Fibroblast of lung (primary cell): ENCODE measurements at regions not wholly inside any gene's neighbourhood (a gene's known extent, or its start where the extent isn't known, plus 50 kb on each side); places are given as distances from the start of the nearest gene placed in this dataset.

Source experiments
- DNase-seq, 2 donors: peaks; one replicate each; pipeline versions ENCODE4 v3.0.0 to v3.0.0-alpha.2; 2010; ENCODE audit warnings: low read depth in 2 of 2
- H2AFZ ChIP-seq: 2 replicates; pipeline ENCODE4 v1.5.1; 2012; ENCODE audit warnings: low read length, control low read depth, inconsistent platforms
- H3K27ac ChIP-seq: 2 replicates; pipeline ENCODE4 v1.5.1; 2011; ENCODE audit warnings: low read length, control low read depth; ENCODE audit not compliant: insufficient read depth
- H3K27me3 ChIP-seq: 2 replicates; pipeline ENCODE4 v1.5.1; 2011; ENCODE audit warnings: mild to moderate bottlenecking, low read length; ENCODE audit not compliant: control insufficient read depth, insufficient read depth
- H3K36me3 ChIP-seq: 2 replicates; pipeline ENCODE4 v1.5.1; 2011; ENCODE audit warnings: low read length; ENCODE audit not compliant: control insufficient read depth, insufficient read depth
- H3K4me1 ChIP-seq: 2 replicates; pipeline ENCODE4 v1.5.1; 2011; ENCODE audit warnings: low read length; ENCODE audit not compliant: control insufficient read depth, insufficient read depth; ENCODE audit errors: extremely low read depth
- H3K4me2 ChIP-seq: 2 replicates; pipeline ENCODE4 v1.5.1; 2011; ENCODE audit warnings: low read length, control low read depth; ENCODE audit not compliant: insufficient read depth; ENCODE audit errors: extremely low read depth
- H3K4me3 ChIP-seq, 4 experiments: fragments of 200-600 bp in 1 of 4; sonication (generic) in 1 of 4; replicated peaks in 1 of 4; 2 replicates each; pipeline ENCODE4 v1.5.1; 2011 to 2016; ENCODE audit warnings: low read length in 4 of 4, low read depth in 3 of 4, mild to moderate bottlenecking in 3 of 4, control low read depth in 2 of 4, inconsistent platforms in 1 of 4, mixed read lengths in 1 of 4; ENCODE audit not compliant: insufficient read depth in 1 of 4; ENCODE audit errors: control extremely low read depth in 1 of 4
- H3K79me2 ChIP-seq: 2 replicates; pipeline ENCODE4 v1.5.1; 2012; ENCODE audit warnings: mild to moderate bottlenecking, low read length, inconsistent platforms; ENCODE audit not compliant: control insufficient read depth, insufficient read depth
- H3K9ac ChIP-seq: 2 replicates; pipeline ENCODE4 v1.5.1; 2011; ENCODE audit warnings: mild to moderate bottlenecking, low read length, control low read depth; ENCODE audit not compliant: insufficient read depth
- H3K9me3 ChIP-seq: 2 replicates; pipeline ENCODE4 v1.5.1; 2012; ENCODE audit warnings: low read depth, low read length; ENCODE audit not compliant: control insufficient read depth, insufficient read depth
- H4K20me1 ChIP-seq: 2 replicates; pipeline ENCODE4 v1.5.1; 2011; ENCODE audit warnings: low read length; ENCODE audit not compliant: control insufficient read depth, insufficient read depth; ENCODE audit errors: extremely low read depth
- CTCF ChIP-seq, 2 donors: IDR thresholded peaks in 1 of 2; conservative IDR thresholded peaks in 1 of 2; 1 replicate in 1 of 2; 2 replicates in 1 of 2; pipeline ENCODE4 v1.5.1; 2011 to 2012; ENCODE audit warnings: low read length in 2 of 2, control low read depth in 1 of 2, inconsistent platforms in 1 of 2, low read depth in 1 of 2, mild to moderate bottlenecking in 1 of 2
- EZH2 ChIP-seq: IDR thresholded peaks from 2 replicates; pipeline ENCODE4 v1.5.1; 2012; ENCODE audit warnings: low read length, control low read depth, mild to moderate bottlenecking; ENCODE audit errors: missing control alignments

- Histone ChIP-seq H3K27me3 (no peaks in the 10 kb centered on the region), H3K4me1 (no peaks in the 10 kb centered on the region), H2AFZ (no peak overlapping the region), H4K20me1 (no peaks in the 10 kb centered on the region), H3K36me3 (no peaks in the 10 kb centered on the region), H3K4me2 (no peak overlapping the region), H3K27ac (no peak overlapping the region), H3K9ac (no peak overlapping the region), H3K9me3 (no peaks in the 10 kb centered on the region), H3K79me2 (no peaks in the 10 kb centered on the region), H3K4me3 (no peak overlapping the region)
- no peak for TF ChIP-seq EZH2
- TF ChIP-seq CTCF (conservative IDR thresholded peaks at IDR 0.05 in 1 of 2, IDR thresholded peaks at IDR 0.05 in 1 of 2; ENCODE audit: low read depth in 1 of 2, low read length in 2 of 2): no peak
- DNase-seq: no peak
Observed at GRCh38 chr21:27078915-27079314, 112.0 kb upstream of the ADAMTS5 start.

- Histone ChIP-seq H3K79me2 (no peaks in the 10 kb centered on the region), H3K9me3 (no peaks in the 10 kb centered on the region), H3K4me1 (no peaks in the 10 kb centered on the region), H4K20me1 (no peaks in the 10 kb centered on the region), H3K4me2 (no peak overlapping the region), H3K4me3 (no peak overlapping the region), H3K27ac (no peak overlapping the region), H2AFZ (no peak overlapping the region), H3K36me3 (no peaks in the 10 kb centered on the region), H3K9ac (no peak overlapping the region), H3K27me3 (no peaks in the 10 kb centered on the region)
- peak in 1 of 2 donors; percentile 24 for DNase-seq
- TF ChIP-seq EZH2: no peak
- no peak for TF ChIP-seq CTCF (conservative IDR thresholded peaks at IDR 0.05 in 1 of 2, IDR thresholded peaks at IDR 0.05 in 1 of 2; ENCODE audit: low read depth in 1 of 2, low read length in 2 of 2)
Observed at GRCh38 chr21:27077501-27077900, 110.6 kb upstream of the ADAMTS5 start.

- H3K27me3 ChIP-seq: no peaks in the 10 kb centered on the region
- no peaks in the 10 kb centered on the region for H4K20me1 ChIP-seq
- no peak overlapping the region for H3K9ac ChIP-seq
- TF ChIP-seq EZH2 (no peak), CTCF (conservative IDR thresholded peaks at IDR 0.05 in 1 of 2, IDR thresholded peaks at IDR 0.05 in 1 of 2; ENCODE audit: low read depth in 1 of 2, low read length in 2 of 2) (no peak)
- no peak overlapping the region for H3K27ac ChIP-seq
- no peak overlapping the region for H3K4me2 ChIP-seq
- DNase-seq: no peak
- no peak overlapping the region for H3K4me3 ChIP-seq
- H3K79me2 ChIP-seq: no peaks in the 10 kb centered on the region
- H3K36me3 ChIP-seq: no peaks in the 10 kb centered on the region
- H2AFZ ChIP-seq: no peak overlapping the region
- no peaks in the 10 kb centered on the region for H3K4me1 ChIP-seq
- no peaks in the 10 kb centered on the region for H3K9me3 ChIP-seq
Observed at GRCh38 chr21:27076025-27076424, 109.1 kb upstream of the ADAMTS5 start.
